Uterus (tissue), 2 donors: ENCODE measurements at regions not wholly inside any gene's neighbourhood (a gene's known extent, or its start where the extent isn't known, plus 50 kb on each side); places are given as distances from the start of the nearest gene placed in this dataset.

Source experiments
- CTCF ChIP-seq, 4 experiments: fragments of 200-600 bp in 2 of 4; fragments of 450-650 bp in 2 of 4; sonication (generic) in 2 of 4; IDR thresholded peaks; one replicate each; pipeline ENCODE4 v1.5.1; 2016 to 2019; ENCODE audit warnings: antibody characterized with exemption in 4 of 4, mild to moderate bottlenecking in 2 of 4, moderate library complexity in 1 of 4
- POLR2A ChIP-seq, 2 donors: fragments of 450-650 bp; IDR thresholded peaks; one replicate each; pipeline ENCODE4 v1.6.1; 2016; ENCODE audit warnings: antibody characterized with exemption in 2 of 2, mild to moderate bottlenecking in 1 of 2, moderate library complexity in 1 of 2

DNA sequence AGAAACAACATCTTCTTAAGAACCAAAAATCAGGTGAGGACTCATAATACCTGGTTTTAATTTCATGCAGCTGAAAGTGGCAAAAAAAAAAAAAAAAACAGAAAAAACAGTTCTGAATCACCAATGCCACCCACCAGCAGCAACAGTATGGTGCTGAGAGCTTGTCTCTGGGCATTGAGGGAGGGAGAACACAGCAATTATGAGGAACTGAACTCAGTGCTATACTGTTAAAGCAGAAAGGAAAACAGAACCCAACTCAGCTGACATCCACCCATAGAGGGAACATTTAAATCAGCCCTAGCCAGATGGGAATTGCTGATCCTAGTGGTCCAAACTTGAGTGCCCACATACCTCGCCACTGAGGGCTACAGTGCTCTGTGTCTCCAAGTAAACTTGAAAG lies 657.9 kb downstream of the ACTL7B start:
- TF ChIP-seq CTCF (IDR thresholded peaks at IDR 0.05) = no peak
- no peak for TF ChIP-seq POLR2A (IDR thresholded peaks at IDR 0.05)
